Sigmoid colon (tissue), 3 donors: ENCODE measurements at regions not wholly inside any gene's neighbourhood (a gene's known extent, or its start where the extent isn't known, plus 50 kb on each side); places are given as distances from the start of the nearest gene placed in this dataset.

Experiments used
- CTCF ChIP-seq, 4 experiments: fragments of 450-650 bp in 3 of 4; fragments of 200-600 bp in 1 of 4; IDR thresholded peaks; one replicate each; pipeline ENCODE4 v1.5.1; 2016 to 2019; ENCODE audit warnings: antibody characterized with exemption in 4 of 4, mild to moderate bottlenecking in 3 of 4, moderate library complexity in 2 of 4
- POLR2A ChIP-seq, 2 donors: fragments of 450-650 bp; IDR thresholded peaks; one replicate each; pipeline ENCODE4 v1.6.1; 2016; ENCODE audit warnings: antibody characterized with exemption in 2 of 2, mild to moderate bottlenecking in 2 of 2, moderate library complexity in 2 of 2

DNA sequence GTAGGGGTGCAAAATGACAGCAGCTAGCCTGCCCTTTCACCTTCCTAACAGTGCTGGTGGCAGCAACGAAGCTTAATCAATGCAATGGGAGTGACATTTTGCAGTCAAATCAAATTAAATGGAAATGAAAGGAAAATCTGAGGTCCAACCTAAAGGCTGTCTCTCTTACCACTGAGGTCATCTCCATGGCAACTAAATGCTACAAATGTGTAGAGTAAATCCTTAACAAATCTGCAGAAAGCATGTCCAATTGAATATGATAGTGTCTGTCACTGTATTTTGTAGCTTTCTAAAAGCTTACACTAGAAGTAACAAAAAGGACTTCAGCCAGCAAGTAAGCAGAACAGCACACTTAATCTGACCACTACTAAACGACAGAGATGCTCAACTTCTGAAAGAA lies 488.8 kb downstream of the BCAT1 start:
- no peak for TF ChIP-seq POLR2A (IDR thresholded peaks at IDR 0.05)
- no peak for TF ChIP-seq CTCF (IDR thresholded peaks at IDR 0.05)
